ENCODE measurements at regions not wholly inside any gene's neighbourhood (a gene's known extent, or its start where the extent isn't known, plus 50 kb on each side); places are given as distances from the start of the nearest gene placed in this dataset.

DNA sequence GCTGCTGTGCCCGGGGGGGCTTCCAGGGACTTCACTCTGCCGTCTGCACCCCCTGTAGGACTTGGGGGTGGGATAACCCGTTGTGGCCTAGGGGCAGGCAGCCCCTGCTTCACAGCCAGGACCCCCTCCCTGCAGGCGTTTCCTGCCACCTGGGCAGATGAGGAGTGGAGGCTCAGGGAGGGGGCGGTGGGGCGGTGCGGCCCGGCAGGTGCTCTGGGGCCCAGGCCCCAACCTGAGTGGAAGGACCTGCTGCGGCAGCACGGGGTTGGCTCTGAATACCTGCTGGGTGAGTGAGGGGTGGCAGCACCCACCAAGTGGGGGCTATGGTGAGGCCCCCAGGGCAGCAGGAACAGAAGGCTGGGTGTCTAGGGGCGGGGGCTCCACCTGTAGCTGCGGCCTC, 78.6 kb upstream of the TTC34 start:
- TF ChIP-seq POLR2A (IDR thresholded peaks at IDR 0.05; ENCODE audit: extremely low read depth, insufficient read length) (no peak), MYC (IDR thresholded peaks at IDR 0.05; ENCODE audit: low read depth, low read length) (no peak), MAX (IDR thresholded peaks at IDR 0.05; ENCODE audit: low read depth, low read length) (no peak)
- TF ChIP-seq, protein P1, sequence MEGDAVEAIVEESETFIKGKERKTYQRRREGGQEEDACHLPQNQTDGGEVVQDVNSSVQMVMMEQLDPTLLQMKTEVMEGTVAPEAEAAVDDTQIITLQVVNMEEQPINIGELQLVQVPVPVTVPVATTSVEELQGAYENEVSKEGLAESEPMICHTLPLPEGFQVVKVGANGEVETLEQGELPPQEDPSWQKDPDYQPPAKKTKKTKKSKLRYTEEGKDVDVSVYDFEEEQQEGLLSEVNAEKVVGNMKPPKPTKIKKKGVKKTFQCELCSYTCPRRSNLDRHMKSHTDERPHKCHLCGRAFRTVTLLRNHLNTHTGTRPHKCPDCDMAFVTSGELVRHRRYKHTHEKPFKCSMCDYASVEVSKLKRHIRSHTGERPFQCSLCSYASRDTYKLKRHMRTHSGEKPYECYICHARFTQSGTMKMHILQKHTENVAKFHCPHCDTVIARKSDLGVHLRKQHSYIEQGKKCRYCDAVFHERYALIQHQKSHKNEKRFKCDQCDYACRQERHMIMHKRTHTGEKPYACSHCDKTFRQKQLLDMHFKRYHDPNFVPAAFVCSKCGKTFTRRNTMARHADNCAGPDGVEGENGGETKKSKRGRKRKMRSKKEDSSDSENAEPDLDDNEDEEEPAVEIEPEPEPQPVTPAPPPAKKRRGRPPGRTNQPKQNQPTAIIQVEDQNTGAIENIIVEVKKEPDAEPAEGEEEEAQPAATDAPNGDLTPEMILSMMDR (IDR thresholded peaks at IDR 0.05; ENCODE audit: low read depth, low read length), result no peak
- DNase-seq (ENCODE audit: low read depth), result no peak
- no peak overlapping the region for H3K4me3 ChIP-seq (ENCODE audit: low read depth, low read length)

GRCh38 chr1:2880812-2881295, 79.4 kb upstream of the TTC34 start:
- H3K4me3 ChIP-seq (ENCODE audit: low read depth, low read length), result no peak overlapping the region
- TF ChIP-seq POLR2A (IDR thresholded peaks at IDR 0.05; ENCODE audit: extremely low read depth, insufficient read length) (no peak), MAX (IDR thresholded peaks at IDR 0.05; ENCODE audit: low read depth, low read length) (no peak), MYC (IDR thresholded peaks at IDR 0.05; ENCODE audit: low read depth, low read length) (no peak)
- TF ChIP-seq, protein P1 (IDR thresholded peaks at IDR 0.05; ENCODE audit: low read depth, low read length), result no peak
- DNase-seq (ENCODE audit: low read depth), result no peak

DNA sequence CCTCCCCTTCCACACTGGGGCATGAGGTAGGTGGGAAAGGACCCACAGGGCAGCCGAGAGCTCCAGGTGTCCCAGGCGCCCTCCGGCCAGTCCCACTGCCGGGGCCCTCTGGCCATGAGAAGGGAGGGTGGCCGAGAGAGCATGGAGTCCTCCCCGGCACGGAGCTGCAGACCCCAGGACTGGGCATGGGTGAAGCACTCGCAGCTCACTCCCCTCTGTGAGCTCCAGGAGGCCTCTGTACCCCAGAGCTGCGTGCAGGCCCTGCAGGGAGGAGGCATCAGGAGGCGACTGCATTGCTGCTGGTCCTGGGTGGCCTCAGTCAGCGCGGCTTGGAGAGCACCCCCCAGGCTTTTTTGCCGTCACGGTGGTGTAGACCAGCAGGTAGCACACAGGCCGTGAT, 80.1 kb upstream of the TTC34 start:
- DNase-seq (ENCODE audit: low read depth), result no peak
- H3K4me3 ChIP-seq (ENCODE audit: low read depth, low read length), result no peak overlapping the region

DNA sequence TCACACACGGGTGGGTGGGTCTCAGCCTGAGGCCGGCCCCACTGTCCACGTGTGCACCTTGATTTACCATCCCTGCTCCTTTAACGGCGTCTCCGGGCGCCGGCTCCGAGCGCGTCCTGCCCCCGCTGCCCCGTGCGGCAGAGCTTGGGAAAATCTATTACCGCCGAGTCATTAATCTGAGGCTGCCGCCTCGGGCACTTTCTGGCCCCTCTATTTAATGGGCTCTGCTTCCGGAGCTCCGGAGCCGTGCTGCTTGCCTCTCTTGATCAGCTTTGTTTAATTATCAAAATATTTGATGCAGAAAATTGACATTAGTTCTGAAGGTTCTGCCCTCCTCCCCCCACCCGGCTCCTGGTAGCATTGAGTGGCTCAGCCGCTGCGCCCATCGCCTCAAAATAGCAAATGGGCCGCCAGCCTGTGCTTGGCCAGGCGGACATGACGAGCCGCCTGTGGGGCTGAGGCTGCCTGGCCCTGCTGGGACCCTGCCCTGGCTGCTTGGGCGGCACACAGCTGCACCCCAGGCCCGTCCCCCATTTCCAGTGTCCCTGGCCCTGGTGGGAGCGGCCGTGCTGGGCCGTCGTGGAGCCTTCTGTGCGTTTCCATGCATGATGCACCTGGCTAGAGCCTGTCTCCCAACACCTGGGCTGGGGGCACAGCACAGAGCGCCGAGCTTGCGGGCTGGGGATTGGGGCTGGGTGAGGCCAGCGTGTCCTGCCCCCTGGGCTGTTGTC, 81.6 kb upstream of the TTC34 start:
- no peak for DNase-seq (ENCODE audit: low read depth)
- no peak for TF ChIP-seq MAX (IDR thresholded peaks at IDR 0.05; ENCODE audit: low read depth, low read length)

More for the DNA sequence above, 80.1 kb upstream of the TTC34 start:
- TF ChIP-seq MAX (IDR thresholded peaks at IDR 0.05; ENCODE audit: low read depth, low read length) (no peak), MYC (IDR thresholded peaks at IDR 0.05; ENCODE audit: low read depth, low read length) (no peak), POLR2A (IDR thresholded peaks at IDR 0.05; ENCODE audit: extremely low read depth, insufficient read length) (no peak)
- TF ChIP-seq, protein P1 (IDR thresholded peaks at IDR 0.05; ENCODE audit: low read depth, low read length), result no peak

DNA sequence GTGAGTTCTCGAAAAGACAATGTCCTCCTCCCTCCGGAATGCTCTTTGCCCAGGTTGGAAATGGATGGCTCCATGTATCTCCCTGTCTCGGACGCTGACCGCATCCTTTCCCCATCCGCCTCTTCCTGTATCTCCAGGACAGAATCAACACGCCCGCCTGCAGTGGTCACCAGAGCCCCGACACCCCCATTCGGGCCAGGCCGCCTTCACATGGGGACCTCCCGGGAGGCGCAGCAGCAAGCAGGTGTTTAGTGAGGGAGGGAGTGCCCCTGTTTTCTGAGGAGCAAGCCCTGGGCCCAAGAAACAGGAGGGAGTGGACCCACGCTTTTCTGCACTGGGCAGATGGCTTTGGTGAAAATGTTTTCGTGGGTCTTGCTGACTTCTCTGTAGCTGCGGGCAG, 83.5 kb upstream of the TTC34 start:
- DNase-seq (ENCODE audit: low read depth), result no peak
- H3K4me3 ChIP-seq (ENCODE audit: low read depth, low read length), result no peak overlapping the region
- TF ChIP-seq, protein P1 (IDR thresholded peaks at IDR 0.05; ENCODE audit: low read depth, low read length), result no peak

More for the DNA sequence above, 81.6 kb upstream of the TTC34 start:
- no peak overlapping the region for H3K4me3 ChIP-seq (ENCODE audit: low read depth, low read length)

DNA sequence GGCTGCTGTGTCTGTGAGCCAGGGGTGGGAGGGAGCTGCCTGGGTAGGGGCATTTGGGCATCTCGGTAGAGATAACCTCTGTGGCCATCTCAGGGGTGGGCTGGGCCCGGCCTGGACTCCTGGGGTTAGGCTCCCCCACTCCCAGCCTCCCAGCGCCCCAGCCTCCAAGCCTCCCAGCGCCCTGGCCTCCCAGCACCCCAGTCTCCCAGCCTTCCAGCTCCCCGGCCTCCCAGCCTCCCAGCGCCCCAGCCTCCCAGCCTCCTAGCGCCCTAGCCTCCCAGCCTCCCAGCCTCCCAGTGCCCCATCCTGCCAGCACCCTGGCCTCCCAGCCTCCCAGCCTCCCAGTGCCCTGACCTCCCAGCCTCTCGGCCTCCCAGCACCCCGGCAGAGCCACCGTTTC, 85.1 kb upstream of the TTC34 start:
- TF ChIP-seq MYC (IDR thresholded peaks at IDR 0.05; ENCODE audit: low read depth, low read length) (no peak), MAX (IDR thresholded peaks at IDR 0.05; ENCODE audit: low read depth, low read length) (no peak), POLR2A (IDR thresholded peaks at IDR 0.05; ENCODE audit: extremely low read depth, insufficient read length) (no peak)
- TF ChIP-seq, protein P1 (IDR thresholded peaks at IDR 0.05; ENCODE audit: low read depth, low read length), result no peak

More for the DNA sequence above, 85.1 kb upstream of the TTC34 start:
- H3K4me3 ChIP-seq (ENCODE audit: low read depth, low read length), result no peak overlapping the region
- no peak for DNase-seq (ENCODE audit: low read depth)
